Spinal cord (tissue), 9 donors: ENCODE measurements at regions not wholly inside any gene's neighbourhood (a gene's known extent, or its start where the extent isn't known, plus 50 kb on each side); places are given as distances from the start of the nearest gene placed in this dataset.
A peak's percentile ranks its signal among the peaks of the same experiment; 100 is the strongest.

Experiments
- DNase-seq, 6 donors: peaks; one replicate each; pipeline versions ENCODE4 v3.0.0 to v3.0.0-alpha.2; 2013 to 2015; ENCODE audit warnings: low spot score in 6 of 6, low read depth in 4 of 6
- H3K27ac ChIP-seq: one replicate; pipeline ENCODE4 v1.5.1; 2013; ENCODE audit warnings: low read depth, low read length, control low read depth
- H3K27me3 ChIP-seq: one replicate; pipeline ENCODE4 v1.6.1; 2013; ENCODE audit warnings: low read length; ENCODE audit not compliant: control insufficient read depth, insufficient read depth
- H3K36me3 ChIP-seq: one replicate; pipeline ENCODE4 v1.6.1; 2013; ENCODE audit warnings: low read length; ENCODE audit not compliant: control insufficient read depth, insufficient read depth
- H3K4me1 ChIP-seq: one replicate; pipeline ENCODE4 v1.6.1; 2013; ENCODE audit warnings: low read length; ENCODE audit not compliant: control insufficient read depth, insufficient read depth
- H3K4me3 ChIP-seq: one replicate; pipeline ENCODE4 v1.5.1; 2013; ENCODE audit warnings: low read depth, low read length, control low read depth
- H3K9me3 ChIP-seq: one replicate; pipeline ENCODE4 v1.6.1; 2013; ENCODE audit warnings: low read length; ENCODE audit not compliant: control insufficient read depth, insufficient read depth
- WGBS: methylation state at CpG from one replicate; pipeline ENCODE4 v1.1.5; 2013; ENCODE audit warnings: missing lambda C conversion rate; ENCODE audit not compliant: insufficient coverage; 5-methylcytosine and 5-hydroxymethylcytosine counted together
- donor health status: healthy.

- H3K4me1 ChIP-seq, result no peaks in the 10 kb centered on the region
- H3K36me3 ChIP-seq, result no peaks in the 10 kb centered on the region
- DNase-seq, result no peak
- H3K27me3 ChIP-seq, result no peaks in the 10 kb centered on the region
- H3K9me3 ChIP-seq, result no peaks in the 10 kb centered on the region
- no peak overlapping the region for H3K27ac ChIP-seq
- no peak overlapping the region for H3K4me3 ChIP-seq
Measured at GRCh38 chr11:37371346-37371970, 773.4 kb upstream of the RAG2 start.

GRCh38 chr11:37370817-37371216 is 772.8 kb upstream of the RAG2 start:
- Histone ChIP-seq H3K4me1 (no peaks in the 10 kb centered on the region), H3K9me3 (no peaks in the 10 kb centered on the region), H3K27me3 (no peaks in the 10 kb centered on the region), H3K4me3 (no peak overlapping the region), H3K27ac (no peak overlapping the region), H3K36me3 (no peaks in the 10 kb centered on the region)
- 80% methylated on average over 1 of the region's 2 CpGs for WGBS
- DNase-seq, result no peak

- no peak for DNase-seq
- Histone ChIP-seq H3K27me3 (no peaks in the 10 kb centered on the region), H3K4me3 (no peak overlapping the region), H3K27ac (no peak overlapping the region), H3K4me1 (no peaks in the 10 kb centered on the region), H3K36me3 (no peaks in the 10 kb centered on the region), H3K9me3 (peaks cover 2% of the 10 kb centered on the region)
- WGBS, result 95% methylated on average over 5 of the region's 5 CpGs
Measured at GRCh38 chr11:37364246-37364839, 766.3 kb upstream of the RAG2 start.

- Histone ChIP-seq H3K4me1 (no peaks in the 10 kb centered on the region), H3K27ac (no peak overlapping the region), H3K9me3 (no peaks in the 10 kb centered on the region), H3K27me3 (no peaks in the 10 kb centered on the region), H3K36me3 (no peaks in the 10 kb centered on the region), H3K4me3 (no peak overlapping the region)
- no peak for DNase-seq
- no CpG with 5 or more reads among the region's 2 CpGs for WGBS
Measured at GRCh38 chr11:37353192-37353591, 755.2 kb upstream of the RAG2 start.

- DNase-seq, result peak in 1 of 6 donors; percentile 19
- Histone ChIP-seq H3K27me3 (no peaks in the 10 kb centered on the region), H3K4me1 (no peaks in the 10 kb centered on the region), H3K27ac (no peak overlapping the region), H3K4me3 (no peak overlapping the region), H3K9me3 (no peaks in the 10 kb centered on the region), H3K36me3 (no peaks in the 10 kb centered on the region)
- whole genome bisulfite sequencing, result no CpG with 5 or more reads among the region's 3 CpGs
Measured at GRCh38 chr11:37352485-37352884, 754.4 kb upstream of the RAG2 start.

- Histone ChIP-seq H3K27ac (no peak overlapping the region), H3K36me3 (no peaks in the 10 kb centered on the region), H3K4me1 (no peaks in the 10 kb centered on the region), H3K4me3 (no peak overlapping the region), H3K27me3 (no peaks in the 10 kb centered on the region), H3K9me3 (no peaks in the 10 kb centered on the region)
- no CpG with 5 or more reads among the region's 1 CpG for WGBS
- DNase-seq, result peak in 2 of 6 donors; percentile 16 to 81
Measured at GRCh38 chr11:37343290-37343689, 745.3 kb upstream of the RAG2 start.

GRCh38 chr11:37336401-37336800 is 738.4 kb upstream of the RAG2 start:
- peak in 2 of 6 donors; percentile 45 to 83 for DNase-seq
- Histone ChIP-seq H3K4me3 (no peak overlapping the region), H3K4me1 (no peaks in the 10 kb centered on the region), H3K27ac (no peak overlapping the region), H3K27me3 (no peaks in the 10 kb centered on the region), H3K36me3 (no peaks in the 10 kb centered on the region), H3K9me3 (no peaks in the 10 kb centered on the region)
- no CpG with 5 or more reads among the region's 2 CpGs for WGBS

- WGBS, result no CpG with 5 or more reads among the region's 1 CpG
- H3K4me3 ChIP-seq, result no peak overlapping the region
Measured at GRCh38 chr11:37333345-37333744, 735.3 kb upstream of the RAG2 start.

GRCh38 chr11:37323843-37324242 is 725.8 kb upstream of the RAG2 start:
- no peak overlapping the region for H3K4me3 ChIP-seq
- no peaks in the 10 kb centered on the region for H3K36me3 ChIP-seq

More at GRCh38 chr11:37333345-37333744, 735.3 kb upstream of the RAG2 start:
- Histone ChIP-seq H3K27ac (no peak overlapping the region), H3K27me3 (no peaks in the 10 kb centered on the region), H3K9me3 (no peaks in the 10 kb centered on the region), H3K36me3 (no peaks in the 10 kb centered on the region), H3K4me1 (no peaks in the 10 kb centered on the region)
- DNase-seq, result no peak

More at GRCh38 chr11:37323843-37324242, 725.8 kb upstream of the RAG2 start:
- Histone ChIP-seq H3K27ac (no peak overlapping the region), H3K27me3 (no peaks in the 10 kb centered on the region), H3K4me1 (no peaks in the 10 kb centered on the region), H3K9me3 (no peaks in the 10 kb centered on the region)
- DNase-seq, result no peak
